A673 (cell line): ENCODE measurements at regions not wholly inside any gene's neighbourhood (a gene's known extent, or its start where the extent isn't known, plus 50 kb on each side); places are given as distances from the start of the nearest gene placed in this dataset.
"Not testable (repeated sequence)": the region's sequence is repeated elsewhere in the genome, so short reads cannot be mapped to it uniquely, and the experiment has no call there.

ENCODE experiments used
- BruUV-seq: library from RNA; stranded (reverse); fragments of 400-500 nt; replicated peaks from 2 replicates; lab custom pipeline; 2021; lab: Mats Ljungman, UMichigan
- CTCF ChIA-PET: fragments of 300-600 bp; sonication (Branson Sonifier 250); formaldehyde crosslinking; loops from one replicate; lab custom pipeline; 2022; ENCODE audit warnings: antibody characterized with exemption; lab: Charles Lee
- POLR2A ChIA-PET: fragments of 300-600 bp; sonication (Branson Sonifier 250); formaldehyde crosslinking; loops from one replicate; lab custom pipeline; 2022; ENCODE audit warnings: antibody characterized with exemption; ENCODE audit not compliant: low non-redundant PET; lab: Charles Lee
- DNase-seq: peaks from one replicate; pipeline ENCODE4 v3.0.0-alpha.2; 2015; ENCODE audit warnings: low spot score
- H3K27ac ChIP-seq: fragments of 200-600 bp; sonication (generic); 2 replicates; pipeline ENCODE4 v1.5.1; 2016; ENCODE audit warnings: mixed run types, low read depth, mild to moderate bottlenecking, mixed read lengths, antibody characterized with exemption, low read length; ENCODE audit not compliant: poor library complexity, severe bottlenecking
- H3K27me3 ChIP-seq: fragments of 200-600 bp; sonication (generic); replicated peaks from 2 replicates; pipeline ENCODE4 v1.6.1; 2017; ENCODE audit warnings: mixed run types, low read depth, mild to moderate bottlenecking, mixed read lengths, antibody characterized with exemption, low read length; ENCODE audit not compliant: insufficient read depth, poor library complexity
- H3K36me3 ChIP-seq: fragments of 200-600 bp; sonication (generic); 2 replicates; pipeline ENCODE4 v1.6.1; 2016; ENCODE audit warnings: mixed run types, mild to moderate bottlenecking, mixed read lengths, antibody characterized with exemption, low read length; ENCODE audit not compliant: insufficient read depth, poor library complexity, severe bottlenecking
- H3K4me1 ChIP-seq: fragments of 200-600 bp; sonication (generic); 2 replicates; pipeline ENCODE4 v1.6.1; 2017; ENCODE audit warnings: mixed run types, mild to moderate bottlenecking, mixed read lengths, antibody characterized with exemption, low read length; ENCODE audit not compliant: insufficient read depth, poor library complexity, severe bottlenecking
- H3K4me3 ChIP-seq: fragments of 200-600 bp; sonication (generic); 2 replicates; pipeline ENCODE4 v1.5.1; 2016; ENCODE audit warnings: low read depth, mixed run types, mild to moderate bottlenecking, mixed read lengths, low read length; ENCODE audit not compliant: poor library complexity, severe bottlenecking
- H3K9me3 ChIP-seq: fragments of 200-600 bp; sonication (generic); 2 replicates; pipeline ENCODE4 v1.6.1; 2016; ENCODE audit warnings: mixed run types, low read depth, mild to moderate bottlenecking, mixed read lengths, antibody characterized with exemption, low read length; ENCODE audit not compliant: poor library complexity, severe bottlenecking
- EZH2 ChIP-seq: fragments of 200-600 bp; sonication (generic); IDR thresholded peaks from 2 replicates; pipeline ENCODE4 v1.6.1; 2017; ENCODE audit warnings: borderline replicate concordance, low read depth, mild to moderate bottlenecking, mixed read lengths, antibody characterized with exemption, low read length; ENCODE audit not compliant: poor library complexity, severe bottlenecking
- intact Hi-C: fragments of 100-400 bp; cut with micrococcal nuclease; formaldehyde crosslinking; loops from one replicate; pipeline ENCODE4 v1.10.0; 2022; ENCODE audit not compliant: unreplicated experiment
- TF ChIP-seq, protein P1 (sequence below): fragments of 300-800, 200-600 bp; sonication (generic); conservative IDR thresholded peaks from 2 replicates; pipeline ENCODE4 v1.5.1; 2017; ENCODE audit warnings: low read depth, mild to moderate bottlenecking, antibody characterized with exemption, low read length, moderate library complexity, mixed read lengths

DNA sequence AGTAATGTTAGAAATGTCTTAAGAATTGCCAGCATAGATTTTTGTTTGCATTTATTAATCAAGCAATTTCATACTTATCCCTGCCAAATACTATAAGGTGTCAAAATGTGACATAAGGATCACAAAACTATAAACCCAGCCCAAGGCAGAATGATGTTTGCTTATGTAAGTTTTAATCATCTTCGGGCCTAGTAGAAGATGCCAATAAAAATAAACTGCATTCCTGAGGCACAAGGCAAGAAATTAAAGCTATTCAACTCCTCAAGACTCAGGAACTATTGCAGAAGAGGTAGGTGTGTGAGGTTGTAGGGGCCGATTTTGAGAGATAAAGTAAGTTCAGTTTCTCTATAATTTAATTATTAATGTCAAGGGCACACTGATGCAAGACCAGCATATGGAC is 189.4 kb upstream of the AHR start:
- no peaks in the 10 kb centered on the region for H3K27me3 ChIP-seq
- CTCF ChIA-PET, result no interaction called here
- no peaks in the 10 kb centered on the region for H3K9me3 ChIP-seq
- no peak for TF ChIP-seq EZH2
- TF ChIP-seq, protein P1, sequence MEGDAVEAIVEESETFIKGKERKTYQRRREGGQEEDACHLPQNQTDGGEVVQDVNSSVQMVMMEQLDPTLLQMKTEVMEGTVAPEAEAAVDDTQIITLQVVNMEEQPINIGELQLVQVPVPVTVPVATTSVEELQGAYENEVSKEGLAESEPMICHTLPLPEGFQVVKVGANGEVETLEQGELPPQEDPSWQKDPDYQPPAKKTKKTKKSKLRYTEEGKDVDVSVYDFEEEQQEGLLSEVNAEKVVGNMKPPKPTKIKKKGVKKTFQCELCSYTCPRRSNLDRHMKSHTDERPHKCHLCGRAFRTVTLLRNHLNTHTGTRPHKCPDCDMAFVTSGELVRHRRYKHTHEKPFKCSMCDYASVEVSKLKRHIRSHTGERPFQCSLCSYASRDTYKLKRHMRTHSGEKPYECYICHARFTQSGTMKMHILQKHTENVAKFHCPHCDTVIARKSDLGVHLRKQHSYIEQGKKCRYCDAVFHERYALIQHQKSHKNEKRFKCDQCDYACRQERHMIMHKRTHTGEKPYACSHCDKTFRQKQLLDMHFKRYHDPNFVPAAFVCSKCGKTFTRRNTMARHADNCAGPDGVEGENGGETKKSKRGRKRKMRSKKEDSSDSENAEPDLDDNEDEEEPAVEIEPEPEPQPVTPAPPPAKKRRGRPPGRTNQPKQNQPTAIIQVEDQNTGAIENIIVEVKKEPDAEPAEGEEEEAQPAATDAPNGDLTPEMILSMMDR, result no peak
- no peak for DNase-seq
- no peak overlapping the region for H3K27ac ChIP-seq
- H3K4me1 ChIP-seq, result no peaks in the 10 kb centered on the region
- POLR2A ChIA-PET, result no interaction called here
- H3K36me3 ChIP-seq, result no peaks in the 10 kb centered on the region
- H3K4me3 ChIP-seq, result no peak overlapping the region
- BruUV-seq, result no TSS peak
- intact Hi-C loops, result no loop called here

DNA sequence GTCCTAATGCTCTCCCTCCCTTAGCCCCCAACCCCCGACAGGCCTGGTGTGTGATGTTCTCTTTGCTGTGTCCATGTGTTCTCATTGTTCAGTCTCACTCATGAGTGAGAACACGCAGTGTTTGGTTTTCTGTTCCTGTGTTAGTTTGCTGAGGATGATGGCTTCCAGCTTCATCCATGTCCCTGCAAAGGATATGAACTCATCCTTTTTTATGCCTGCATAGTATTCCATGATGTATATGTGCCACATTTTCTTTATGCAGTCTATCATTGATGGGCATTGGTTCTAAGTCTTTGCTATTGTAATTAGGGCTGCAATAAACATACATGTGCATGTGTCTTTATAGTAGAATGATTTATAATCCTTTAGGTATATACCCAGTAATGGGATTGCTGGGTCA is 184.7 kb upstream of the AHR start:
- DNase-seq, H3K27me3 ChIP-seq, H3K4me1 ChIP-seq, POLR2A ChIA-PET, intact Hi-C loops, CTCF ChIA-PET, H3K9me3 ChIP-seq, H3K4me3 ChIP-seq, H3K27ac ChIP-seq, H3K36me3 ChIP-seq, BruUV-seq: not testable (repeated sequence)

DNA sequence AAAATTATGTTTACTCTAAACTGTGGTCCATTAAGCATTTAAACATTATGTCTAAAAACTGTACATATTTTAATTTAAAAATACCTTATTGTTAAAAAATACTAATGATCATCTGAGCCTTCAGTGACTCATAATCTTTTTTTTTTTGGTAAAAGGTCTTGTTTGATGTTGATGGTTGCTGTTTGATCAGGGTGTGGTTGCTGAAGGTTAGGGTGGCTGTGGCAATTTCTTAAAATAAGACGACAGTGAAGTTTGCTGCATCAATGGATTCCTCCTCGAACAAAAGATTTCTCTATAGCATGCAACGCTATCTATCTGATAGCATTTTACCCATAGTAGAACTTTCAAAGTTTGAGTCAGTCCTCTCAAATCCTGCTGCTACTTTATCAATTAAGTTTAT is 180.0 kb upstream of the AHR start:
- CTCF ChIA-PET, result no interaction called here
- no peak for DNase-seq
- intact Hi-C loops, result no loop called here
- H3K27ac ChIP-seq, result no peak overlapping the region
- H3K4me3 ChIP-seq, result no peak overlapping the region
- no peaks in the 10 kb centered on the region for H3K36me3 ChIP-seq
- BruUV-seq, result no TSS peak
- H3K27me3 ChIP-seq, result no peaks in the 10 kb centered on the region
- TF ChIP-seq EZH2, result no peak
- TF ChIP-seq, protein P1, result no peak
- H3K9me3 ChIP-seq, result no peaks in the 10 kb centered on the region
- POLR2A ChIA-PET, result no interaction called here
- no peaks in the 10 kb centered on the region for H3K4me1 ChIP-seq

DNA sequence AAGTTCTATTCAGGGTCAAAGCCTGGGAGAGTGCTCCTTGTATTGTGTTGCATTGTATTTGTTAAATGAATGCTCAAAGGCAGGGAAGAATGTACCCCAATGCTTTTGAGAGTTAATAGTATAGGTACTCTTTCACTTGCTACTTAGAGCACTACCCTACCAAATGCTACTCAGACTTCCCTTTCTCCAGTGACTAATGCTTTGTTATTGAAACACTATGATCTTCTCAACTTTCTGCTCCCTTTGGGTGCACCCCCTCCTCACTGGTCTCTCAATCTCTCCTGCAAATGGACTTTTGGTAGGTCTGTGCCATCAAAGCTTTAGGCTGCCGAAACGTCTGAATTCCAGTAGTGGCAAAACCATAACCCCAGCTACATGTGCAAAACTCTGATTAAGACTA is 177.7 kb upstream of the AHR start:
- Histone ChIP-seq H3K27ac (no peak overlapping the region), H3K27me3 (no peaks in the 10 kb centered on the region), H3K9me3 (no peaks in the 10 kb centered on the region), H3K4me1 (no peaks in the 10 kb centered on the region), H3K4me3 (no peak overlapping the region), H3K36me3 (no peaks in the 10 kb centered on the region)
- intact Hi-C loops, result no loop called here
- DNase-seq, result no peak
- no TSS peak for BruUV-seq
- TF ChIP-seq, protein P1, result no peak
- no peak for TF ChIP-seq EZH2
- ChIA-PET POLR2A (no interaction called here), CTCF (no interaction called here)
